GM21515 (cell line): ENCODE measurements at regions not wholly inside any gene's neighbourhood (a gene's known extent, or its start where the extent isn't known, plus 50 kb on each side); places are given as distances from the start of the nearest gene placed in this dataset.

Source experiments
- ATAC-seq: cut with Tn5 transposase; IDR thresholded peaks from one replicate; pipeline ENCODE4 v1.9.1; 2021; ENCODE audit not compliant: unreplicated experiment

DNA sequence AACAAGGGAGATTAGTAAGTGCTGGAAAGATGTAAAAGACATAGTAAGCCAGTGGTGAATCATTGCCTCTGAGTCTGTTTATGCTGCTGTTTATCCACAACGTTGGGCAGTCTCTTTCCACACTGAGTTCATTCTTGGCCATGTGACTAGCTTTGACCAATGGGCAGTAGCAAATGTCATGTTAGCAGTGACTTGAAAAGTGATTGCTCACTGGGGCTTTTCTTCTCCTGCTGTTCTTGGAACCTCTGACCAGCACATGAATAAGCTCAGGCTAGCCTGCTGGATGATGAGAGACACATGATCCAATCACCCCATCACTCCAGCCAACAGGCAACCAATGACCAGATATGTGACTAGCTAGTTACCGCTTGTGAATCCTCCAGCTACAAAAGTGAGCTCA, 360.4 kb downstream of the SLC4A3 start:
- ATAC-seq = no peak

DNA sequence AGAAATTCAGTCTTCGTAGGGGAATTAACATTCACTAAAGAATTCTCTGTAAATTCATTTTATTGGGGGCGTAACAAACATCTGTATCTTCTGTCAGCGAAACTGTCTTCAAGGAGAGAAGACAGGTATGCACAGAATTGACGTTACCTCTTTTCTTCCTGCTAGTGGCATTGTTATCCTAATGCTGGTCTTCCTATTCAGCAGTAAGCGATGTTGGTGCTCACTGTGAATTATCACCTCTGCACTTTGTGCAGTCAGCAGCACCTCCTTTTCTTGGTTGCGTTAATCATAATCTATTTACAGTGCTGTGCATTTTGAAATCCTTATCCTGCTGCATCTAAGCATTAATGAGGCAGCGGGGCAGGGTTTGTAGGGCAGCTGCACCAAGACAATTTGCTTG, 362.3 kb downstream of the SLC4A3 start:
- ATAC-seq = no peak

DNA sequence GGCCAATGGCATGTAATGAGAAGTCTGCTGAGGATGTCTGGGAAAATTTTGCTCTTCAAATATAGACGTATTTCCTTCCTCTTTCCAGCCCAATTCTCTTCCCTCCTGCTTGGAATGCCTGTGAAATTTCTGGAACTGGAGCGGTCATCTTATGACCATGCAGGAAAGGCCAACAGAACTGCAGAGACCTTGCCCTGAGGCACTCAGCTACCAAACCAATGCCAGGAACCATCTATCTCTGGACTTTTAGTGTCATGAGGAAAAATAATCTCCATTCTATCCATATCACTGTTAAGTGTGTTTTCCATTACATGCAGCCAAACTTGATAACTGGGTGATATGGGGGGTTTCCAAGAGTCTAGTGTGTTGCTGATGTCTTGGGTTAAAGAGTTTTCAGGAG, 363.7 kb downstream of the SLC4A3 start:
- no peak for ATAC-seq

DNA sequence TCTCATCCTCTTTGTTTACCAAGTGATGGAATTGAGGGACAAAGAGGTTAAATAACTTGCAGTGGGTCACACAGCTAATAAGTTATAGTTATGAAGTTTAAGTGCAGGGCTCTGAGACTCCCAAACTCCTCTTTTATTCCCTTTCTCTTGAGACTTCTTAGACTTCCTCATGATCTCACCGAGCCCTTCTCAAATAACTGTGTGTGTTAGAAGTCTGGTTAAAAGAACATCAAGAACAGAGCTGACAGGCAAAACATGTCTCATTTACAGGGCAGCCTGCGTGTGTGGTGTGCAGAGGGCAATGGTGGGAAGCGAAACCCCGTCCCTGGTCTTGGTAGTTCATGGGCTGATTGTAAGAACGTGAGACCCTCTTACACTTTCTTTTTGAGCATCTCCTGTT, 368.0 kb downstream of the SLC4A3 start:
- no peak for ATAC-seq

DNA sequence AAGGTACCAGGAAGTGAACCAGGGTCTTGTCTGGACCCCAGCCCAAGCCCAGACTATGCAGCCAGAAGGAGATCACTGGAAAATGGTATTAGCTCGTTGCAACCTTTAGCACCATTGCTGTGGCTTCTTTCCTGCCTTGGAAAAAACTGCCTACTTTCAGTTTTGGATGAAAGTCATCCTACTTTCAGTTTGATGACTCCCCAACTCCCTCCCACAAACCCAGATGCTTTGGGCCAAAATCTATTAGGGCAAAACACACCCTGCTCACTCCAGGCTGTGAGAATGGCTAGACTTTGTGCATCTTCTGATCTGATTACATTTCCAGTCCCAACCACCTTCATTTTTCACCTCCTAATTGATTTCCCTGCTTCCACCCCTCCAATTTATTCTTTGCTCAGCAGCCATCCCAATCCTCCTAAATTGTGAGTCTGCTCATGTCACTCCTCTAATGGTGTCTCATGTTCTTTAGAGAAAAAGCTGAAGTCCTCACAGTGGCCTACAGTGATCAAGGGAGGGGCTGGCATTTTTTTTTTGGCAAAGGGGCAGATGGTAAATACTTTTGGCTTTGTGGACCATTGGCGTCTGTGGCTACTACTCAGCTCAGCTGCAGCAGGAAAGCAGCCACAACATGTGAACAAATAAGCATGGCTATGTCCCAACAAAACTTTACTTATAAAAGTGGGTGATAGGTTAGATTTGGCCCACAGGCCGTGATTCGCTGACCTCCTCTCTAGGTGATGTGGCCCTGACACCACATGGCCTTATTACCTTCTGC, 368.7 kb downstream of the SLC4A3 start:
- ATAC-seq = no peak

DNA sequence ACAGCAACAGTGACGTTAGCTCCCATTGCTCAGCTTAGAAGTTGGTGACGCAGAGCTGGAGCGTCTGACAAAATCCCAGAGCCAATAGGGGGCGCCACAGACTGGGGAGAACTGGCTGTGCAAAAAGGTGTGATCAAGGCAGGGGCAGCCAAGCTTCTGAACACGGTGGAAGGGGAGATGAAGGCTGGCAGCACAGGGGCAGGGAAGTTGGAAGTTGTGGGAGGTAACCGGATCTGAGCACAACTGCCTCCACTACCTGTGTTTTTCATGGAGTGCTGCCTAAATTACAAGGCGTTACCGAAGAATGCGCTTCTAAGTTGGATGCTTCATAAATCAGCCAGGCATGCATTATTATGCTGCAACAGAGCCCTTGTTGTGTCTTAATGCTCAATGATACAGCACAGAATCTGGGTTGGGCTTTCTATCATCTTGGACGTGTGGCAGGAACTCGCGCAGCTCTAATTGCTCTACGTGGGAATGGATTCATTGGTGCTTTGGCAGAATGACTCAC, 370.0 kb downstream of the SLC4A3 start:
- ATAC-seq = no peak

DNA sequence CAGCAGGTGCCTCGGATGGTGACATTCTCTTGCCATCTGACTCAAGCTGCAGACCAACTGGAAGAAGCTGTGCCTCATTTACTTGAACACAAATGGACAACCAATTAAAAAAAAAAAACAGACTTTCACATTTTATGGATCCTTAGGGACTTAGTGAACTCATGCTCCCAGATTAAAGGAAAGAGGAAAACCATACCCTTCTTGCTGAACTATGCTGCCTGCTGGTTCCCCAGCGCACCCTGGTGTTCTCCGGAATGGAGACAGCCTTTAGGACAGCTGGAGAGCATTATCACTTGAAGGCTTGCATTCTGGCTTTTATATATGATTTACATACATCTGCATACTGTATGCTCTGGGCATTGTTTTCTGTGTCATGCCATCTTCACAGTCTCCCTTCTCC, 370.7 kb downstream of the SLC4A3 start:
- no peak for ATAC-seq

DNA sequence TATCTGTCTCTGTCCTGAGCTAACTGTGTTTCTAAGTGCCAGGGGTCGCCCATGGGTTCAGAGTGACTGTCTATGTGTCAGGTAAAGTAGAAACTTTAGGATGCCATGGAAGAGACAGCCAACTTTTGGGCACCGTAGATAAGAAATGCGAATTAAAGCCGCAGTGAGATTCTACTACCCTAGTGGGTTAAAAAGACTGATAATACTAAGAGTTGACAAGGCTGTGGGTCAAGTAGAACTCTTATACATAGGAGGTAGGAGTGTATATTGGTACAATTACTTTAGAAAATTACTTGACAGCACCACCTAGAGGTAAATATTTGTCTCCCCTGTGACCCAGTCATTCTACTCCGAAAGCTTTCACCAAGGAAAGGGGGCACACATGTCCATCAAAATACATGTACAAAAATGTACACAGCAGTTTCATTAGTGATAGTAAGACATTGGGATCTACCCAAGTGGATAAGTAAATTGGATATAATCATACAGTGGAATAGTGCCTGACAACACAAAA, 371.3 kb downstream of the SLC4A3 start:
- no peak for ATAC-seq

DNA sequence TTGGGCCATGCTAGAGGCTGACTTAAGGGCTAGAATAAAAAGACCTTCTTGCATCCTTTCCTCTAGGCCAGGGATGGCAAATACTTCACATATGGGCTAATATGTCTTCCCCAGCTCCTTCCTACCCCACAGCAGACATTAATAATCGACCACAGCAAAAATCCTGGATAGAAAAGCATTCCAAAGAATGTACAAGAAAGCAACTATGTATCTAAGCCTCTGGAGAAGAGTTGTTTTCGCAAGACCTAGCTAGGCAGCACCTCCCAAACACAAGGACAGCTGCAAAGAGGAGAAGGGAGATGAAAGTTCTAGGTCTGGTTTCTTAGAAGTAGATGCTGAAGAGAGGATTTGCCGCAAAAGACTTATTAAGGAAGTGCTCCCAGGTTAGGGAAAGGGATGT, 372.6 kb downstream of the SLC4A3 start:
- ATAC-seq = no peak

DNA sequence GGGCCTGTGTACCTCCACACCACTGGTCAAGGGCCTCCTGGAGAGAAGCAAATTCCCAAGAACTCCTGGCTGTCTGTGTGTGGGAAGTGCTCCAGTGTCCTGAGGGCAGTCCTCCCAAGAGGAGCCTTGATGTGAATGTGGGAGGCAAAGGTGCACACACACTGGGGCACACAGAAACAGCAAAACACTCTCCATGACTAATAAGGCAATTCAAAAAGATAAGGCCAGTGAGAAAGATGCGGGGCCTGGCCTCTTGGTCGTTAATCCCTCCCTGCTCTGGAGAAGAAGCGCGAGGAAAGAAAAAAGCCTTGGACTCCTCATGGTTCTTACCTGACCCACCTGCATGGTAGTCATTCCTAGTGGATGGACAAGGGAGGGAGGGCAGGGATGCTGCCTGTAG, 373.2 kb downstream of the SLC4A3 start:
- ATAC-seq = no peak

DNA sequence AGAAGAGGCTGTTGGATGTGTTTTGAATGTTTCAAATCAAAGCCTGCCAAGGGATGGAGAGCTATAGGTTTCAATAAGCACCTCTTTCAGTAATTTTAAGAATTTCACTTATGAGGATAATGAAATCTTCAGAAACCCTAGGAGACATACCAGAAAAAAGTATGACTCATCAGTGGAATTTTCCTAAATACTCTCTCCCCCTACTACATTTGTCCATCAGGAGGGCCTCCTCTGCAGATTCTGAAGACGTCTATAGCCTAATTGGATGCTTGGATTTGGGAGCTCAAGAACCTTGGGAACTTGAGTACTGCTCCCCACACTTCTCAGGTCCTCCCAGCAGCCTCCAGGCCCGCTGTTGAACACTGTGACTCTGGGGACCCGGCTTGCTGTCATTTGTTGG, 374.3 kb downstream of the SLC4A3 start:
- ATAC-seq = no peak

DNA sequence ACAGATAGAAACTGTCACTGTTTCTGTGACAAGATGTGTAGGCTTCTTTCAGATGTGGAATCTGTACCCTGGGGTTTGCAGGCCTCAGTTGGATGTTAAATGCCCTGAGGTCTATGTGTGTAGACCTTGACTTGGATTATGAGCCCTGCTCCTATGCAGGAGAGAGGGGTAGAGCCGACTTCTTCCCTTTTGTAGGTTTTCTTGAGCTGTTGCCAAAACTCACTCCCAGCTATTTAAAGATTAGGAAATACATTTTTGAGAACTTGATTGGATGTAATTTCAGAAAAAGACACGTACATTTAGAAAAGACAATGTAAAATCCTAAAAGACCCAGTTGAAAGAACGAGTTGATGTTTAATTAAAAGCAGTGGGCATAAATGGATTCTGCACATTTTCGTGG, 374.8 kb downstream of the SLC4A3 start:
- no peak for ATAC-seq

DNA sequence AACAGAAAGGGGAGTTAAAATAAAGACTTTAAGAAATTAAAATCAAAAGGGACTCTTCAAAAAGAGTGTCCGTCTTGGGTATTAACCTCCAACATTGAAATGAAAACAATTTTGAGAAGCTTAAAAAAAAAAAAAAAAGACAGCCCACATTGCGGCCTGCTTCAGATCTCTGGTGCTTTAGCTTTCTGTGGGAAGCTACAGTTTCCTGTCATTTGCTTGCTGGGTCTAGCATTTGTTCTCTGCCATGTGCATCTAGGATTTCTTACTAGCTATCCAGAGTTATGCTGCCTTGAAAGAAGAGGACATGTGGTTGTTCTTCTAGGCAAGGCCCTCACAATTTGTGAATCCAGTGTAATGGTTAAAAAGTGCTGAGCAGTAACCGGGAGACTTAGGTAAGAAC, 375.3 kb downstream of the SLC4A3 start:
- ATAC-seq = no peak

DNA sequence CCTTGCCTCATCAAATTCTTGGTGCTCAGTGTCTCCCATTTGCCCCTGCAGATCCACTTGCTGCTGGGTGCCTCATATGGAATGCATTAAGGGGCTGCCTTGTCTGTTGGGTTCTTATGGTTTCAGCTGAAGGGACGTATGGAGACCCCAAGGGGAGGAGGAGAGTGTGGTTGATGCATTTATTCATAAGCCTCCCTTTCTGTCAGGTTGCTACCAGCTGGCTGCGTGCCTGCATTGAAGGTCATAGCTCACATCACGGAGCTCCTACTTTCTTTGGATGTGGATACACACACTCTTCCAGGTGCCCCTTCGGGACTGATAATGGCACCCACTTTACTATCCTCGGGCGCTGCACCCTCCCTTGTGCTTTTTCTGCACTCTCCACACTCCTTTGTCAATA, 377.9 kb downstream of the SLC4A3 start:
- ATAC-seq = no peak

DNA sequence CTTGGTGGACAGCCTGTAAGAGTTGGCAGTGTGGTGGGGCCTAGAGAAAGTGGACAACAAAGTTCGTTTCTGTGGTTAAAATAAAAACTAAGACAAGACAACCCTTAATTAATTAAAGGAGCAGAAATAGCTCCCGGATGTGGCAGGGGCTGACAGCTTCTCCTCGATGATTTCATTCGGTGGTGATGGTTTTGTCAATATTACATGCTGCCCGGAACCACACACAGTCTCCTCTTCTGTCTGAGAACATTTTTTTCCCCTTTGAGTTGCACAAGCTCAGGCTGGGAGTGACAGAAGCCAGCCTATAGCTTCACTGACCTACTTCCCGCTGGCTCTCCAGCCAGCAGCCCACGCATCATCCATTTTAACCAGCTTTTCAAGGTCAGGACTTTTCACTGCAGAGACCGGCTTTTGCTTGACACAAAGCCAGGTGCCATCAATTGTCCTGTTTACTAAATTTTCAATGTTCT, 378.8 kb downstream of the SLC4A3 start:
- ATAC-seq = no peak

DNA sequence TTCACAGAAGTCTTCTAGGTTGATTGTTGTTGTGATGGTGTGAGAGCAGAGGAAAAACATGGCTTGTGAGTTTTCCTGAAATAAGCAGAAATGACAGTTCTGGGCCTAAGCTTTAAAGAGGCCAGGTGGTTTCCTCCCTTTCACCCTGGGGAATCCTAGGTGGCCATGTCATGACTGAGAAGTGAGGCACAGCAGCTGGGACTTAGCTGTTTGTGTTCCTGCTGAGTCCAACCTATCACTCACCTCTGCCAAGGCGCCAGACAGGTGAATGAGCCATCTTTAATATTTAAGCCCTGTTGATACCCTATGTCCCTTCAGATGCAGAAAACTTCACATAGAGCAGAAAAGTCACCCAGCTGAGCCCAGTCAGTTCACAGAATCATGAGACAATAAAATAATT, 384.4 kb downstream of the SLC4A3 start:
- no peak for ATAC-seq

DNA sequence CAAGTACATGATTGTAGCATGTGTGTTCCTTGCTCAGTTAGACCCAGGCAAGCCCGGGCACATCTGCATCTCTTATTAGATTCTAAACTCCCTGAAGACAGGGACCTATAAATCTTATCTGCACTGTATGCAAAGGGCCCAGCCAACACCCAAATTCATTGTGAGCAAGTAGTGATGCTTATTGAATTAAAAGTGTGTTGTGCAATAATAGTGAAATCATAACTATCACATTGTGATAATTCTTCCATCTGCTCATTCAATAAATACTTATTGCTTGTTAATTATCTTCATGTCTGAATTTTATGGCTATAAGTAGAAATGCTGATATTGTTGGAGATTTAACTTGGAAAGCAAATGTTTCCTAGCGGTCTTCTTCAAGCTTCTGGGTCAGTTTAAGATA, 387.5 kb downstream of the SLC4A3 start:
- no peak for ATAC-seq

DNA sequence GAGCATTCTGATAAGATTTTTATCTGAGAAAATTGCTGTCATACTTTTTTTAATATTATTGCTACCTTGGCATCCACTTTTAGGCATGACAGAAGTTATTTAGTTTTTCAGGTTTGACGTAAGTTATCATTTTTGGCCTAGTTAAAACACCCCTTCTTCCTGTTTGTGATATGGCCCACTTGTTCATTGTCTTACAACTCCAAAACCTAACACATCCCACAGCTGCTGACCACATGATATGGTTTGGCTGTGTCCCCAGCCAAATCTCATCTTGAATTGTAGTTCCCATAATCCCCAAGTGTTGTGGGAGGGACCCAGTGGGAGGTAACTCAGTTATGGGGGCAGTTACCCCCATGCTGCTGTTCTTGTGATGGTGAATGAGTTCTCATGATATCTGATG, 388.1 kb downstream of the SLC4A3 start:
- no peak for ATAC-seq

DNA sequence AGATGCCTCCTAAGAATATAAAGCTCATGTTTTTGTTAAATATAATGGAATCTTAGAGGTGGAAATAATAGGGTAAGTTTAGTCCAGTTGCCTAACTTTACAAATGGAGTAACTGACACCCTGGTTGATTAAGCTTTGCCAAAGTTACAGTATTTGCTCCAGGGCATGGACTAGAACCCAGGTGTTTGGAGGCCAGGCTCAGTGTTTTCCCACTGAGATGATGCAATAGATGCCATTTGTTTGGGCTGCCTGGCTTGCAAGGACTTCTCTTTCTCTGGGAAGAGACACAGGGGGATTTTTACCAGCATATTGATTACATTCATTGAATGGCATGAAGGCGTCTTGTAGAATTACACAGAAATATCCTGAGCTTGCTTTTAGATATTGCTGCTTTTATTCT, 397.8 kb downstream of the SLC4A3 start:
- no peak for ATAC-seq

DNA sequence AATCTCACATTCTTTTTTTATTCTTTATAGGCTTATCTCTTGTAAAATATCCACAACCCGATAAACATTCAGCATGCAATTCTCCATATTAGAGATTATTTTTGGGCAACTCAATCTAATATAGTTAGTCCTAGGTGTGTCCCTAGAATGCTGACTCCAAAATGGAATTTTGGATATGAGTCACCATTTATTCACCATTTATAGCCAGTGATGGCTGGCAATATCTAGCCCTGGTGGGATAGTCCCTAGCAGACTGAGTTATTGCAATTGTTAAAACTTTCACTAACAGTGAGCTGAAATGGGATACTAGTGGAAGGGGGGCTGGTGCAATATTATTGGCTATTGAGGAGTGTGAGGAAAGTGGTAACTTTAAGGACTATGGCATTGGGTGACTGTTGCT, 401.6 kb downstream of the SLC4A3 start:
- no peak for ATAC-seq

DNA sequence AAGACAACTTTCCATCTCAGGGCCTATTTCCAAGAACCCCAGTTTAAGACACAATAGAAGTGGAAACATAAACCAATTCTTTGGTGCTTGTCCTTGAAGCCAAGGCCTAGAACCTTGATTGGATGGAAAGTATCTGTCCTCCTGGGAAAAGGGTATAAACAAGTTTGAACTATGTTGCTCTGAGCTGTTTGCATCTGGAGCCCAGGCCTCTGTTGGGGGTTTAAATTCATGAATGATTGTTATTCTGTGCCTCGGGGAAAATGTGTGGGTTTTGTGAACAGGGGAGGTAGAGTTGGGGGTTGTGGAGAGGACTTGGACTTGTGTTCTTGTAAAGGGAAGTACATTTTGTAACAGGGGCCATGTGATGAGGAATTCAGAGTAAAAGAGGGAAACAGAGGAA, 406.1 kb downstream of the SLC4A3 start:
- no peak for ATAC-seq

DNA sequence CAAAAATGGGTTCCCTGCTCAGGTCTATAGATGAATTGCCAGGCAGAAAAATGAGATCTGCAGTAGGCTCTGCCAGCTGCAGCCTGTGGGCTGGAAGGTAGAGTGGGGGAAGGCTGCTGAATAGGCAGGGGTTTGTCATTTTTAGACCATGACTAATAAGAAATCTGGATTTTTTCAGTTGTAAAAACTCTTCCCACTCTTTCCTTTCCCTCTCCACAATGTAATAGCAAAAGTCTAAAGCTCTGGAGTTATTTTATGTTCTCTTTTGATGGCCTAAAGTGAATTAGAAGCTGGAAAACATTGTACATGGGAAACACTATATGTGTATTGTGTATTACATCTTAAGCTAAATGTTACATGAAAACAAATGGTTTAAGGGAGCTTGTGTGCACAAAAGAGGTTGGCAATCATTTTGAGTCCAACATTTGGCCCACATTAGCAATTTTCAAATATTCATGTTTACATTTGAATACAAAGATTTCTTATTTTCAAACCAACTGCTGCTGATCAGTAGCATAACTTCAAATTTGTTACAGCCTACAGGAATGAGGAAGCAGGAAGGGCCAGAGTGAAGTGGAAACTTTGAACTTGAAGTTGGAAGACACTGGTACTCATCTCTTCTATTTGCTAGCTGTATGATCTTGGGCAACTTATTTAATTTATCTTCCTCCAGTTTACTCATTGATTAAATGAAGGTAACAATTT, 407.1 kb downstream of the SLC4A3 start:
- ATAC-seq = no peak
